Ishikawa (cell line): ENCODE measurements at regions not wholly inside any gene's neighbourhood (a gene's known extent, or its start where the extent isn't known, plus 50 kb on each side); places are given as distances from the start of the nearest gene placed in this dataset.

Source experiments
- CEBPB ChIP-seq: IDR thresholded peaks from 2 replicates; pipeline ENCODE4 v1.6.1; 2012
- CREB1 ChIP-seq: IDR thresholded peaks from 2 replicates; pipeline ENCODE4 v1.6.1; 2012; ENCODE audit warnings: low read depth
- EGR1 ChIP-seq: IDR thresholded peaks from 2 replicates; pipeline ENCODE4 v1.6.1; 2012
- EP300 ChIP-seq: IDR thresholded peaks from 2 replicates; pipeline ENCODE4 v1.6.1; 2012; ENCODE audit warnings: borderline replicate concordance
- FOXM1 ChIP-seq: IDR thresholded peaks from 2 replicates; pipeline ENCODE4 v1.6.1; 2012; ENCODE audit warnings: low read depth, borderline replicate concordance
- NFIC ChIP-seq: IDR thresholded peaks from 2 replicates; pipeline ENCODE4 v1.6.1; 2012
- RAD21 ChIP-seq: IDR thresholded peaks from 2 replicates; pipeline ENCODE4 v1.6.1; 2012; ENCODE audit warnings: low read depth
- TAF1 ChIP-seq: IDR thresholded peaks from 2 replicates; pipeline ENCODE4 v1.6.1; 2012; ENCODE audit warnings: low read depth, mild to moderate bottlenecking
- TCF12 ChIP-seq: IDR thresholded peaks from 2 replicates; pipeline ENCODE4 v1.6.1; 2012; ENCODE audit warnings: low read depth
- TEAD4 ChIP-seq: IDR thresholded peaks from 2 replicates; pipeline ENCODE4 v1.6.1; 2012
- USF1 ChIP-seq: IDR thresholded peaks from 2 replicates; pipeline ENCODE4 v1.6.1; 2012
- YY1 ChIP-seq: IDR thresholded peaks from 2 replicates; pipeline ENCODE4 v1.6.1; 2012; ENCODE audit warnings: low read depth
- ZBTB7A ChIP-seq: IDR thresholded peaks from 2 replicates; pipeline ENCODE4 v1.6.1; 2012; ENCODE audit warnings: low read depth
- TF ChIP-seq, protein P1 (sequence below): IDR thresholded peaks from 2 replicates; pipeline ENCODE4 v1.6.1; 2012
- TF ChIP-seq, protein P2 (sequence below): IDR thresholded peaks from 2 replicates; pipeline ENCODE4 v1.6.1; 2012; ENCODE audit warnings: low read depth, mild to moderate bottlenecking

GRCh38 chr3:127497676-127498075 is 92.9 kb downstream of the TPRA1 start:
- TF ChIP-seq FOXM1 = no peak
- no peak for TF ChIP-seq TEAD4
- no peak for TF ChIP-seq RAD21
- TF ChIP-seq USF1 = no peak
- TF ChIP-seq CREB1 = no peak
- TF ChIP-seq, protein P1, sequence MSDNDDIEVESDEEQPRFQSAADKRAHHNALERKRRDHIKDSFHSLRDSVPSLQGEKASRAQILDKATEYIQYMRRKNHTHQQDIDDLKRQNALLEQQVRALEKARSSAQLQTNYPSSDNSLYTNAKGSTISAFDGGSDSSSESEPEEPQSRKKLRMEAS = no peak
- no peak for TF ChIP-seq ZBTB7A
- no peak for TF ChIP-seq TAF1
- no peak for TF ChIP-seq NFIC
- TF ChIP-seq CEBPB = no peak
- no peak for TF ChIP-seq EP300
- TF ChIP-seq YY1 = no peak
- TF ChIP-seq, protein P2, sequence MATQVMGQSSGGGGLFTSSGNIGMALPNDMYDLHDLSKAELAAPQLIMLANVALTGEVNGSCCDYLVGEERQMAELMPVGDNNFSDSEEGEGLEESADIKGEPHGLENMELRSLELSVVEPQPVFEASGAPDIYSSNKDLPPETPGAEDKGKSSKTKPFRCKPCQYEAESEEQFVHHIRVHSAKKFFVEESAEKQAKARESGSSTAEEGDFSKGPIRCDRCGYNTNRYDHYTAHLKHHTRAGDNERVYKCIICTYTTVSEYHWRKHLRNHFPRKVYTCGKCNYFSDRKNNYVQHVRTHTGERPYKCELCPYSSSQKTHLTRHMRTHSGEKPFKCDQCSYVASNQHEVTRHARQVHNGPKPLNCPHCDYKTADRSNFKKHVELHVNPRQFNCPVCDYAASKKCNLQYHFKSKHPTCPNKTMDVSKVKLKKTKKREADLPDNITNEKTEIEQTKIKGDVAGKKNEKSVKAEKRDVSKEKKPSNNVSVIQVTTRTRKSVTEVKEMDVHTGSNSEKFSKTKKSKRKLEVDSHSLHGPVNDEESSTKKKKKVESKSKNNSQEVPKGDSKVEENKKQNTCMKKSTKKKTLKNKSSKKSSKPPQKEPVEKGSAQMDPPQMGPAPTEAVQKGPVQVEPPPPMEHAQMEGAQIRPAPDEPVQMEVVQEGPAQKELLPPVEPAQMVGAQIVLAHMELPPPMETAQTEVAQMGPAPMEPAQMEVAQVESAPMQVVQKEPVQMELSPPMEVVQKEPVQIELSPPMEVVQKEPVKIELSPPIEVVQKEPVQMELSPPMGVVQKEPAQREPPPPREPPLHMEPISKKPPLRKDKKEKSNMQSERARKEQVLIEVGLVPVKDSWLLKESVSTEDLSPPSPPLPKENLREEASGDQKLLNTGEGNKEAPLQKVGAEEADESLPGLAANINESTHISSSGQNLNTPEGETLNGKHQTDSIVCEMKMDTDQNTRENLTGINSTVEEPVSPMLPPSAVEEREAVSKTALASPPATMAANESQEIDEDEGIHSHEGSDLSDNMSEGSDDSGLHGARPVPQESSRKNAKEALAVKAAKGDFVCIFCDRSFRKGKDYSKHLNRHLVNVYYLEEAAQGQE = no peak
- TF ChIP-seq TCF12 = no peak
- no peak for TF ChIP-seq EGR1

- TF ChIP-seq USF1 = no peak
- TF ChIP-seq CREB1 = no peak
- TF ChIP-seq EP300 = no peak
- TF ChIP-seq NFIC = no peak
- TF ChIP-seq, protein P2 = no peak
- TF ChIP-seq EGR1 = no peak
- TF ChIP-seq RAD21 = no peak
- TF ChIP-seq YY1 = no peak
- no peak for TF ChIP-seq ZBTB7A
- no peak for TF ChIP-seq TEAD4
- TF ChIP-seq TCF12 = no peak
- no peak for TF ChIP-seq TAF1
Observed at GRCh38 chr3:127497166-127497565, 93.4 kb downstream of the TPRA1 start.

- TF ChIP-seq TAF1 (no peak), EP300 (no peak), ZBTB7A (no peak), FOXM1 (no peak), TEAD4 (no peak), USF1 (no peak), RAD21 (no peak), CEBPB (no peak), YY1 (no peak), CREB1 (no peak), EGR1 (no peak), TCF12 (no peak), NFIC (no peak)
- TF ChIP-seq, protein P1 = no peak
- TF ChIP-seq, protein P2 = no peak
Observed at GRCh38 chr3:127495821-127496655, 94.5 kb downstream of the TPRA1 start.
